GM12865 (cell line): ENCODE measurements at regions not wholly inside any gene's neighbourhood (a gene's known extent, or its start where the extent isn't known, plus 50 kb on each side); places are given as distances from the start of the nearest gene placed in this dataset.

Experiments used
- DNase-seq: peaks from one replicate; pipeline ENCODE4 v3.0.0; 2010; ENCODE audit warnings: low read depth
- H3K4me3 ChIP-seq: 2 replicates; pipeline ENCODE4 v1.5.1; 2011; ENCODE audit warnings: mild to moderate bottlenecking, low read depth, low read length, control low read depth
- CTCF ChIP-seq: IDR thresholded peaks from 2 replicates; pipeline ENCODE4 v1.5.1; 2011; ENCODE audit warnings: low read length, control low read depth, low read depth, inconsistent platforms; ENCODE audit not compliant: insufficient read depth; ENCODE audit errors: missing control alignments

GRCh38 chr21:35578347-35578782 lies 482.0 kb downstream of the SETD4 start:
- no peak for TF ChIP-seq CTCF
- no peak overlapping the region for H3K4me3 ChIP-seq
- no peak for DNase-seq

GRCh38 chr21:35575280-35575915 lies 484.9 kb downstream of the SETD4 start:
- H3K4me3 ChIP-seq: no peak overlapping the region
- DNase-seq: no peak
- TF ChIP-seq CTCF: no peak

DNA sequence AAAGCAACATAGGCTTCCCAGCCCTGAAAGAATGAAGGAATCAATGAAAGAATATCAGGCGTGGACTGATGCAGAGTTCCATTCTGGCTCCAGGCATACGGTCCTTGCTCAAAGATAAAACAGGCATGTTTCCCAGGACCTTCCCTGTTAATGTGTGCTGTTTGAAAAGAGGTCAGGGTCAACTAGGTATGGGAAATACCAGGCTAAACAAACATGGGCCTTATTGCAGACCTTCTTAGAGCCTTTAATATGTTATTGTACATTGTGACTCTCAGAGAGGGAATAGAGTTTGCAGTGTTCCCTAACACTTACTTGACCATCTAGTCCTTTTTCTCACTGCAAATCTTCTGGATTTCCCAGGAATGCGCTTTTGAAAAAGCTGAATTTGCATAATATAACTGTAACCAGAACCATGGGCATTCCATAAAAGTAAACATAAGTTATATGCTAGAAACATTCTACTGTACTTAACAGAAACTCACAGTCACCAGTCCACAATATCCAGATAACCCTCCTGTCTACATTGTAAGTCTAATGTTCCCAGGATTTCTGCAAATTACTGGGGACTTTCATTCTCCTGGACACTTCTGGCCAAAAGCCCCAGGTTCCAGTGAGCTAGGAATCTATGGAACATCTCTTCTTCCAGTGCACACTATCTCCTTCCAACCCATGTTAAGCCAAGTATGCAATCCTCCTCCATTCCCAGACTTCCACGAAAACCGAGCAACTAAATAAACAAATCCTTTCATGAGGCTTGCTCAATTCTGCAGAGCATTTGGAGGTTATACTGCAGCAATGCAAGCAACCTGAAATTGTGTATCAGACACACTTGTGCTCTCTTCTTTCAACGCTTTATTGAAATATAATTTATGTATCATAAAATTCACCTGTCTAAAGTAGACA lies 486.6 kb downstream of the SETD4 start:
- no peak for DNase-seq
- no peak for TF ChIP-seq CTCF
- H3K4me3 ChIP-seq: no peak overlapping the region

GRCh38 chr21:35571910-35572309 lies 488.4 kb downstream of the SETD4 start:
- no peak overlapping the region for H3K4me3 ChIP-seq
- no peak for DNase-seq
- TF ChIP-seq CTCF: no peak

GRCh38 chr21:35568643-35569042 lies 491.7 kb downstream of the SETD4 start:
- no peak for DNase-seq
- no peak for TF ChIP-seq CTCF
- H3K4me3 ChIP-seq: no peak overlapping the region

DNA sequence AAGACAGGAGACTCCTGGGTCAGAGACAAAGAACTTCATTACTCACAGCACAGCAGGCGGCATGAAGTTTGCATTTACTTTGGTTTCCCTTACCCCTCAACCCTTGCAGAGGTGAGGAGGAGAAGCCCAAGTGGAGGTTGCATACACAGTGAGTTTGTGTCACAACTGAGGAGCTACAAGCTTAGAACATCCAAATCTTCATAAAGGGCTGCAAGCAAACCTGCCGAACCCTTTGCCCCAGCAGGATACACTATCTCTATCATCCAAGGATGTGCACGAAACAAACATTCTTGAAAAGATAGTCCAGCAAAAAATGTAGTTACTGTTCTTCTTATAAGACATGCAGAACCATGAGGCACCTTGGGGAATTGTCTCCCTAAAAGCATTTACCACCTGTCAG lies 493.5 kb downstream of the SETD4 start:
- no peak for TF ChIP-seq CTCF
- no peak for DNase-seq
- H3K4me3 ChIP-seq: no peak overlapping the region
